ENCODE measurements at regions not wholly inside any gene's neighbourhood (a gene's known extent, or its start where the extent isn't known, plus 50 kb on each side); places are given as distances from the start of the nearest gene placed in this dataset.
"Not testable (repeated sequence)": the region's sequence is repeated elsewhere in the genome, so short reads cannot be mapped to it uniquely, and the experiment has no call there.

DNA sequence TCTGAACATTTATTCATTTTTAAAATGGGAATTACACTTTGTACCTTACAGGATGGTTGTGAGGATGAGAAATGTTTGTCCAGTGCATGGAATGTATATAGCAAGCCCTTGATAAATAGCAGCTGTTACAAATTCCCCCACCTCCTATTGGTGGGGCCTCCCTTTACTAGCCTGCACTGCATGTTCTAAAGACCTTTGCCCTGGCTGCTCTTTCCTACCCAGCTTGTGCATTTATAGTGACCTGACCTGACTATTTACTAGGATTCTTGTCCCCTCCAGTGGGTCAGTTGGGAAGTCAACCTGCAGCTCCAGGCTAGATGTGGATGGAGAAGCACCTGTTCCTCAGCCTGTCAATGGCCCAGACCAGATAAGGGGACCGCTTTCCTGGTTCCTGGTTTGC lies 180.3 kb downstream of the HIPK3 start:
- DNase-seq = no peak
- Histone ChIP-seq H3K36me3 (no peaks in the 10 kb centered on the region), H3K27ac (no peak overlapping the region), H3K27me3 (replicated peaks in 1 of 7) (no peaks in the 10 kb centered on the region), H3K4me3 (no peak overlapping the region), H3K4me1 (no peaks in the 10 kb centered on the region), H3K9me3 (peaks cover 0 to 31% (median 21%) of the 10 kb centered on the region in 8 donors)
- TF ChIP-seq POLR2A (IDR thresholded peaks at IDR 0.05) = no peak
- TF ChIP-seq POLR2AphosphoS5 (IDR thresholded peaks at IDR 0.05) = no peak
- no peak for TF ChIP-seq CTCF (IDR thresholded peaks at IDR 0.05 in 8 of 11, conservative IDR thresholded peaks at IDR 0.05 in 3 of 11)
- intact Hi-C loops (cut with DNase I; ENCODE audit: low total_unique reads) = no loop called here
- 88 to 92% (median 90%) methylated on average over 1 of the region's 1 CpG for WGBS, 5 donors

- Histone ChIP-seq H3K4me1 (no peaks in the 10 kb centered on the region), H3K27me3 (replicated peaks in 1 of 7) (peaks cover 0 to 9% (median 0%) of the 10 kb centered on the region in 7 donors)
Observed at GRCh38 chr11:33435216-33435615, 178.0 kb downstream of the HIPK3 start.

DNA sequence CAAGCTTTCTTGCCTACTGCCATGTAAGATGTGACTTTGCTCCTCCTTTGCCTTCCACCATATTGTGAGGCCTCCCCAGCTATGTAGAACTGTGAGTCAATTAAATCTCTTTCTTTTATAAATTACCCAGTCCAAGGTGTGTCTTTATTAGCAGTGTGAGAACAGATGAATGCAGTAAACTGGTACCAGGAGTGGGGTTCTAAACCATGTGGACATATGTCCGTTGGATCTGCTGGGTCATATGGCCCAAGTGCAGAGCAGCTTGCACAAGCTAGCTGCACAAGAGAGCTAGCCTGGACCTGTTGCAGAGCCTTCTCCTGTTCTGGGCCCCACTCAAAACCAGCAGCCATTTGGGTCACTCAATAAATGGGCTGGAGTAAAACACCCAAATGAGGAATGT lies 177.1 kb downstream of the HIPK3 start:
- no peak for DNase-seq
- intact Hi-C loops (cut with DNase I; ENCODE audit: low total_unique reads) = no loop called here
- no peaks in the 10 kb centered on the region for H3K36me3 ChIP-seq
- 89 to 100% (median 92%) methylated on average over 1 of the region's 1 CpG for WGBS, 5 donors
- H3K27ac ChIP-seq = no peak overlapping the region
- TF ChIP-seq POLR2A (IDR thresholded peaks at IDR 0.05) (no peak), CTCF (IDR thresholded peaks at IDR 0.05 in 8 of 11, conservative IDR thresholded peaks at IDR 0.05 in 3 of 11) (no peak), POLR2AphosphoS5 (IDR thresholded peaks at IDR 0.05) (no peak)
- H3K27me3 ChIP-seq (replicated peaks in 1 of 7) = peaks cover 0 to 12% (median 0%) of the 10 kb centered on the region in 7 donors
- peaks cover 0 to 31% (median 21%) of the 10 kb centered on the region in 8 donors for H3K9me3 ChIP-seq
- H3K4me3 ChIP-seq = no peak overlapping the region
- H3K4me1 ChIP-seq = no peaks in the 10 kb centered on the region

More at GRCh38 chr11:33435216-33435615, 178.0 kb downstream of the HIPK3 start:
- intact Hi-C loops (cut with DNase I; ENCODE audit: low total_unique reads) = no loop called here
- H3K4me3 ChIP-seq = no peak overlapping the region
- no peak for DNase-seq
- H3K36me3 ChIP-seq = no peaks in the 10 kb centered on the region
- H3K9me3 ChIP-seq = peaks cover 0 to 31% (median 21%) of the 10 kb centered on the region in 8 donors
- H3K27ac ChIP-seq = no peak overlapping the region
- TF ChIP-seq POLR2AphosphoS5 (IDR thresholded peaks at IDR 0.05) (no peak), CTCF (IDR thresholded peaks at IDR 0.05 in 8 of 11, conservative IDR thresholded peaks at IDR 0.05 in 3 of 11) (no peak), POLR2A (IDR thresholded peaks at IDR 0.05) (no peak)

DNA sequence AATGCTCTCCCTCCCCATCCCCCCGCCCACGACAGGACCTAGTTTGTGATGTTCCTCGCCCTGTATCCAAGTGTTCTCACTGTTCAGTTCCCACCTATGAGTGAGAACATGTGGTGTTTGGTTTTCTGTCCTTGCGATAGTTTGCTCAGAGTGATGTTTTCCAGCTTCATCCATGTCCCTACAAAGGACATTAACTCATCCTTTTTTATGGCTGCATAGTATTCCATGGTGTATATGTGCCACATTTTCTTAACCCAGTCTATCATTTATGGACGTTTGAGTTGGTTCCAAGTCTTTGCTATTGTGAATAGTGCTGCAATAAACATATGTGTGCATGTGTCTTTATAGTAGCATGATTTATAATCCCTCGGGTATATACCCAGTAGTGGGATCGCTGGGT lies 171.3 kb downstream of the HIPK3 start:
- Histone ChIP-seq H3K27me3 (replicated peaks in 1 of 7) (peaks cover 0 to 37% (median 0%) of the 10 kb centered on the region in 7 donors), H3K9me3 (peaks cover 0 to 13% (median 3%) of the 10 kb centered on the region in 8 donors)
- H3K4me3 ChIP-seq; DNase-seq; H3K36me3 ChIP-seq; intact Hi-C loops (cut with DNase I; ENCODE audit: low total_unique reads); H3K27ac ChIP-seq; H3K4me1 ChIP-seq: not testable (repeated sequence)
- WGBS, 5 donors = 77 to 93% (median 84%) methylated on average over 7 of the region's 7 CpGs

Data from spleen (tissue), 11 donors.